ENCODE measurements at regions not wholly inside any gene's neighbourhood (a gene's known extent, or its start where the extent isn't known, plus 50 kb on each side); places are given as distances from the start of the nearest gene placed in this dataset.
"Not testable (repeated sequence)": the region's sequence is repeated elsewhere in the genome, so short reads cannot be mapped to it uniquely, and the experiment has no call there.

- no peaks in the 10 kb centered on the region for H3K9me3 Mint-ChIP-seq
- no peaks in the 10 kb centered on the region for H3K36me3 Mint-ChIP-seq
- H3K27me3 Mint-ChIP-seq, result peaks cover 19 to 20% of the 10 kb centered on the region in 2 donors
- no peak for ATAC-seq (replicated peaks)
- DNase-seq, result no peak
- no peak overlapping the region for H3K4me3 Mint-ChIP-seq
- no peaks in the 10 kb centered on the region for H3K4me1 Mint-ChIP-seq
- no peak overlapping the region for H3K27ac Mint-ChIP-seq
Observed at GRCh38 chr10:45093945-45094344, 93.2 kb downstream of the ZNF22 start.

- DNase-seq, result no peak
- no peaks in the 10 kb centered on the region for H3K9me3 Mint-ChIP-seq
- no peaks in the 10 kb centered on the region for H3K4me1 Mint-ChIP-seq
- no peak overlapping the region for H3K27ac Mint-ChIP-seq
- peaks cover 19 to 20% of the 10 kb centered on the region in 2 donors for H3K27me3 Mint-ChIP-seq
- no peaks in the 10 kb centered on the region for H3K36me3 Mint-ChIP-seq
- H3K4me3 Mint-ChIP-seq, result no peak overlapping the region
- ATAC-seq (replicated peaks), result no peak
Observed at GRCh38 chr10:45095286-45095685, 94.6 kb downstream of the ZNF22 start.

GRCh38 chr10:45096001-45096400, 95.3 kb downstream of the ZNF22 start:
- H3K36me3 Mint-ChIP-seq, result no peaks in the 10 kb centered on the region
- no peak for DNase-seq
- H3K27me3 Mint-ChIP-seq, result peaks cover 12 to 19% of the 10 kb centered on the region in 2 donors
- no peak overlapping the region for H3K4me3 Mint-ChIP-seq
- no peaks in the 10 kb centered on the region for H3K4me1 Mint-ChIP-seq
- H3K9me3 Mint-ChIP-seq, result no peaks in the 10 kb centered on the region
- no peak overlapping the region for H3K27ac Mint-ChIP-seq
- ATAC-seq (replicated peaks), result no peak

DNA sequence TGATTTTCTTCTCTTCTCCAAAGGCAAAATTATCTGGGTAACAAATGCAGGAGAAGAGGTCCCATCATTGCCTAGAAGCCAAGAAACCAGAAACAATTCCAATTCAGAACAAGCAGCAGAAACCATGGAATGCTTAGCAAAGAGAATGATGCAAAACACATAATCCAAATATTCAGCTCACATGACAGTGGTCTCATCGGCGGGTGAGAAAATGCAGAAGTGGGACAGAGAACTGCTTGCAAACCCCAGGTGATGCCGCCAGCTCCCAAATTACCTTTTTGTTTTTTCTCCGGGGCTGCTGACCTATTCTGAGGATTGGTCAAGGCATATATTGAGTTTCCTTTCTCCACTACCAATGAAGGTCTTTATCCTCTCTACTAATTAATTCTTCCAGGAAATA, 99.7 kb downstream of the ZNF22 start:
- no peaks in the 10 kb centered on the region for H3K4me1 Mint-ChIP-seq
- DNase-seq (no peak), ATAC-seq (replicated peaks) (no peak)
- H3K36me3 Mint-ChIP-seq, result no peaks in the 10 kb centered on the region
- H3K27me3 Mint-ChIP-seq, result peaks cover 20 to 22% of the 10 kb centered on the region in 2 donors
- no peak overlapping the region for H3K4me3 Mint-ChIP-seq
- no peaks in the 10 kb centered on the region for H3K9me3 Mint-ChIP-seq
- H3K27ac Mint-ChIP-seq, result no peak overlapping the region

GRCh38 chr10:45104674-45105073, 104.0 kb downstream of the ZNF22 start:
- ATAC-seq (replicated peaks) (no peak), DNase-seq (no peak)
- Mint-ChIP-seq H3K4me1 (no peaks in the 10 kb centered on the region), H3K27me3 (peaks cover 29 to 30% of the 10 kb centered on the region in 2 donors), H3K4me3 (no peak overlapping the region), H3K9me3 (no peaks in the 10 kb centered on the region), H3K36me3 (no peaks in the 10 kb centered on the region), H3K27ac (no peak overlapping the region)

DNA sequence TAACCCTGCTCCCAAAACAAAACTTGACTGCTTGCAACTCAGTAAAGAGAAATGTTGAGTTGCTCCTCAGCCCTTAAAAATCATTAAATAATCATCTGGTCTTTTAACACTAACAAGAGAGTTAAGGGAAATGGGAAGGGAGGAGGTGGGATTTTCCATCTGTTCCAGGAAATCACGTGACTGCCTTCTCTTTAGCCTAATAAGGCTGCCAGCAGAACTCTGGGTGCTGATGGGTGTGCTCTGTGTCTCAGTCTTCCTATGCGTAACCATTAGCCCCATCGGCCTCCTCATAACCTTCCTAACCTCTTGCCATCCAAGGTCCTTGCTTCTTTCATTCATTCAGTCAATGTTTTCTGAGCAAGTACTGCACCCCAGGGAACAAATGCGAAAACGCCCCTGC, 104.6 kb downstream of the ZNF22 start:
- not testable (repeated sequence) for H3K4me3 Mint-ChIP-seq; H3K27ac Mint-ChIP-seq; H3K9me3 Mint-ChIP-seq; H3K36me3 Mint-ChIP-seq; DNase-seq; ATAC-seq (replicated peaks); H3K4me1 Mint-ChIP-seq
- H3K27me3 Mint-ChIP-seq, result peaks cover 29 to 30% of the 10 kb centered on the region in 2 donors

DNA sequence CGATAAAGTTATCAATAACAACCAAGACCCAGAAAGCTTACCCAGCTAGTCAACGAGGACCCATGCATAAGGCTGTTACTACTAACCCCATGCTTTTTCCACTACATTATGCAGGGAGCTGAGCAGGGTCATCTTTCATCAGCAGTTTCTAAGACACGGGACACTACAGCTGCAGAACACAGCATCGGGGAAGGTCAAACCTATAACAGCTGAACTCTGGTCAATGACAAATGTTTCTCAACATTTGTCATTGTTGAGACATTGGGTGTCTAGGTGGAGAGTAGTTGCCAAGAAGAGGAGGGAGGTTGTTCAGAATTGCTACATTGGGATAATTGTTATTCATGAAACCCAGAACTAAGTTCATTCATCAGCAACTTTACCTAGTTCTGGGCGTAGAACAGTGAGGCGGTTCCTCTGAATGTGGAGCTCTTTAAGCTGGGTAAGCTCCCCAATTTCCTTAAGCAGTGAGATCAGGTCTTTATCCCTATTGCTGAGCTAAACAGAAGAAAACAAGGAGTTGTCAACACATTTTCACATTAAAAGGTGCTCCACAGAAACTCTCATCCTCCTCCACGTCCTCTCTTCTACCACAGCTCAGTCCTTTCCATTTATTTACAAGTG, 105.6 kb downstream of the ZNF22 start:
- no peak for DNase-seq
- ATAC-seq (replicated peaks), result no peak
- Mint-ChIP-seq H3K36me3 (no peaks in the 10 kb centered on the region), H3K27me3 (peaks cover 29 to 33% of the 10 kb centered on the region in 2 donors), H3K9me3 (peaks cover 0 to 1% of the 10 kb centered on the region in 2 donors), H3K27ac (no peak overlapping the region), H3K4me3 (no peak overlapping the region), H3K4me1 (no peaks in the 10 kb centered on the region)

DNA sequence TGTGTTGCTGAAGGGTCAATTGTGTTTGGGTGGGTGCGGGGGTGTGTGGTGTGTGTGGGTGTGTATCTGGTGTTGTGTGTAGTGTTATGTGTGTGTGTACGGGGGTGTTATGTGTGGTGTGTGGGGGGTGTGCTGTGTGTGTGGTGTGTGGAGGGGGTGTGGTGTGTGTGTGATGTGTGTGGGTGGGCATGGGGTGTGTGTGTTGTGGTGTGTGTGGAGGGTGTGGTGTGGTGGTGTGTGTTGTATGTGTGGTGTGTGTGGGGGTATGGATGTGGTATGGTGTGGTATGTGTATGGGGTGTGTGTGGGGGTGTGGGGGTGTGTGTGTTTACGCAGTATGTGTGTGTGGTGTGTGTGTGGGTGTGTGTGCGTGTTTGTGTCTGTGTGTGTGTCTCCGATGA, 110.8 kb downstream of the ZNF22 start:
- H3K4me1 Mint-ChIP-seq, result no peaks in the 10 kb centered on the region
- no peak for DNase-seq
- peaks cover 0 to 2% of the 10 kb centered on the region in 2 donors for H3K9me3 Mint-ChIP-seq
- no peak overlapping the region for H3K27ac Mint-ChIP-seq
- H3K27me3 Mint-ChIP-seq, result peaks cover 8 to 14% of the 10 kb centered on the region in 2 donors
- H3K36me3 Mint-ChIP-seq, result no peaks in the 10 kb centered on the region
- no peak for ATAC-seq (replicated peaks)
- no peak overlapping the region for H3K4me3 Mint-ChIP-seq

DNA sequence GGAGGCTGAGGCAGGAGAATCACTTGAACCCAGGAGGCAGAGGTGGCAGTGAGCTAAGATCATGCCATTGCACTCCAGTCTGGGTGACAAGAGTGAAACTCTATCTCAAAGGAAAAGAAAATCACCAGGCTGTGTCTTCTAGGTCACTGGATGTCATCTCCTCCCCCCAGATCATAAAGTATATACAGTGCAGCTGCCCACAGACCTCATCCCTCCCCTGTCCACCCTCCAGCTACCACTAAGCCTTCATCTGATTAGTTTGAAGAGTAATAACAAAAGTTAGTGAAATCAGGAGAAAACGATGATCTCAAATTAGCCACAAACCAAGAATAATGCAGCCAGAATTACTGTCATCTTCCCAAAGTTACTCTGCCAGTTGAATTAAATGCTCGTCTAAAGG, 117.2 kb downstream of the ZNF22 start:
- H3K4me3 Mint-ChIP-seq; ATAC-seq (replicated peaks); DNase-seq; H3K4me1 Mint-ChIP-seq; H3K9me3 Mint-ChIP-seq; H3K36me3 Mint-ChIP-seq; H3K27ac Mint-ChIP-seq; H3K27me3 Mint-ChIP-seq: not testable (repeated sequence)

DNA sequence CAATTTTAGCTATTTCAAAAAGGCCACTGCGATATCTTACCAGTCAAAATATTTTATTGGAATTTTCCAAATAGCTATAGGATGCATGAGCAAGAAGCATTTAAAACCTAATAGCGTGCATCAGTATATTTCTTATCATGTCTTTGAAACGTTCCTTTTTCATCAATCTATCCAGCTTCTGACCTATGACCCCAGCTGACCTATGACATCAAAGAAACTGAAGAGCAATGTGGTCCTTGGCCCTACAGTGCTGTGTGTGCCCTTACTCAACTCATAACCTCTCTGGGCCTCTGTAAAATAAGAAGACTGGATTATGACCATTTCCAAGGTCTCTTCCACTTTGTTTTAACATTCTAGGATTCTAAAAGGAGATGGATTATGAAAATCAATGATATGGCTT, 118.2 kb downstream of the ZNF22 start:
- H3K4me3 Mint-ChIP-seq, result no peak overlapping the region
- H3K9me3 Mint-ChIP-seq, result no peaks in the 10 kb centered on the region
- no peak overlapping the region for H3K27ac Mint-ChIP-seq
- H3K27me3 Mint-ChIP-seq, result peaks cover 5 to 8% of the 10 kb centered on the region in 2 donors
- DNase-seq (no peak), ATAC-seq (replicated peaks) (no peak)
- H3K4me1 Mint-ChIP-seq, result no peaks in the 10 kb centered on the region
- H3K36me3 Mint-ChIP-seq, result no peaks in the 10 kb centered on the region

GRCh38 chr10:45122180-45122860, 121.6 kb downstream of the ZNF22 start:
- ATAC-seq (replicated peaks); H3K9me3 Mint-ChIP-seq; H3K4me1 Mint-ChIP-seq; H3K27ac Mint-ChIP-seq; H3K36me3 Mint-ChIP-seq; H3K27me3 Mint-ChIP-seq; H3K4me3 Mint-ChIP-seq; DNase-seq: not testable (repeated sequence)

GRCh38 chr10:45135443-45136198, 134.9 kb downstream of the ZNF22 start:
- ATAC-seq (replicated peaks), result no peak
- H3K4me1 Mint-ChIP-seq, result no peaks in the 10 kb centered on the region
- H3K4me3 Mint-ChIP-seq, result no peak overlapping the region
- H3K36me3 Mint-ChIP-seq, result no peaks in the 10 kb centered on the region
- no peaks in the 10 kb centered on the region for H3K27me3 Mint-ChIP-seq
- H3K27ac Mint-ChIP-seq, result no peak overlapping the region
- no peak for DNase-seq
- H3K9me3 Mint-ChIP-seq, result no peaks in the 10 kb centered on the region

GRCh38 chr10:45136256-45136655, 135.5 kb downstream of the ZNF22 start:
- no peak for ATAC-seq (replicated peaks)
- no peak for DNase-seq
- no peaks in the 10 kb centered on the region for H3K4me1 Mint-ChIP-seq
- no peaks in the 10 kb centered on the region for H3K36me3 Mint-ChIP-seq
- no peaks in the 10 kb centered on the region for H3K27me3 Mint-ChIP-seq
- no peak overlapping the region for H3K27ac Mint-ChIP-seq
- H3K4me3 Mint-ChIP-seq, result no peak overlapping the region
- no peaks in the 10 kb centered on the region for H3K9me3 Mint-ChIP-seq

DNA sequence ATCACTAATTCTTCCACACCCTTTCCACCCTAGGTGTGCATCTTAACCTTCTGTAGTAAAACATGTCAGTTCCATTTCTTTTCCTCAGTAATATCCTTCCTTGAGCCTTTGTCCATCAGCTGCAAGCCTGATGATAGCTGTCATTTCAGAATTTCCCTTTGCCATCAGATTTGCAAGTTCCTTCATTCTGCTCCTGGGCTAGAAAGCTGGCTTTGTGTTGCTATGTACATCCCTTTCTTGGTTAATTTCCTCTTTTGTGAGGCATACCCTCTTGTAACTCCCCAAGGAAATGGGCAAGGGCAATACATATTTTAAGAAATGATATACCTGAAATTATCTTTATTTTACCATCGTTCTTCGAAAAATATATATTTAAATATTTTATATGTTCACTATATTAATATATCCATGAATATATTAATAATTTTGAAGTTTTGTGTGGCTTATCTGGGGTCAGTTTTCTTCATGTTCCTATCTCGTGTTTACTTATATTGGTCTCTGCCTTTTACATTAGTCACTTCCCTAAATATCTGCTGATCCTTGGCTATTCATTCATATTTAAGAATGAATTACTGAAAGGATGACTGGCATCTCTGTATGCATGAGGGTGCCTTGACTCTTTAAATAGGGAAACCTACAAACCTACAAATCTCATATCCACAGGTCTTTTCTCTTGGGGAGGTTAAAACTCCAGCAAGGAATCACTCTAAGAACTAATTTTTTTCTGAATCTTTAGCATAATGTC, 143.8 kb downstream of the ZNF22 start:
- no peak for DNase-seq
- ATAC-seq (replicated peaks), result no peak
- H3K27ac Mint-ChIP-seq, result no peak overlapping the region
- H3K27me3 Mint-ChIP-seq, result peaks cover 0 to 5% of the 10 kb centered on the region in 2 donors
- no peaks in the 10 kb centered on the region for H3K4me1 Mint-ChIP-seq
- H3K9me3 Mint-ChIP-seq, result no peaks in the 10 kb centered on the region
- no peak overlapping the region for H3K4me3 Mint-ChIP-seq
- H3K36me3 Mint-ChIP-seq, result no peaks in the 10 kb centered on the region
